Stimulated activated CD4-positive, alpha-beta T cell treated with anti-CD3 and anti-CD28 coated beads, Interleukin-1b, Interleukin-23, amount 100 ng/mL, for 4 hours (primary cell): ENCODE measurements at regions not wholly inside any gene's neighbourhood (a gene's known extent, or its start where the extent isn't known, plus 50 kb on each side); places are given as distances from the start of the nearest gene placed in this dataset.
A peak's percentile ranks its signal among the peaks of the same experiment; 100 is the strongest.

Source experiments
- DNase-seq, 2 donors: peaks; one replicate each; pipeline ENCODE4 v3.0.0-alpha.2; 2020; ENCODE audit warnings: low read depth in 2 of 2

GRCh38 chrX:42725196-42725595 is 52.8 kb downstream of the PPP1R2C start:
- DNase-seq: no peak

GRCh38 chrX:42720209-42720608 is 57.8 kb downstream of the PPP1R2C start:
- no peak for DNase-seq

- DNase-seq: no peak
Observed at GRCh38 chrX:42715701-42716262, 62.2 kb downstream of the PPP1R2C start.

GRCh38 chrX:42714981-42715700 is 62.8 kb downstream of the PPP1R2C start:
- DNase-seq: peak; percentile 11 to 39

- DNase-seq: no peak
Observed at GRCh38 chrX:42710452-42710851, 67.5 kb downstream of the PPP1R2C start.

- no peak for DNase-seq
Observed at GRCh38 chrX:42708222-42708621, 69.7 kb downstream of the PPP1R2C start.

- DNase-seq: no peak
Observed at GRCh38 chrX:42707742-42708141, 70.2 kb downstream of the PPP1R2C start.

GRCh38 chrX:42704454-42704853 is 73.5 kb downstream of the PPP1R2C start:
- no peak for DNase-seq

- no peak for DNase-seq
Observed at GRCh38 chrX:42697544-42697943, 80.4 kb downstream of the PPP1R2C start.

- DNase-seq: no peak
Observed at GRCh38 chrX:42696536-42697124, 81.3 kb downstream of the PPP1R2C start.

GRCh38 chrX:42695800-42696358 is 82.1 kb downstream of the PPP1R2C start:
- DNase-seq: no peak

- no peak for DNase-seq
Observed at GRCh38 chrX:42694260-42694815, 83.6 kb downstream of the PPP1R2C start.

GRCh38 chrX:42691196-42691595 is 86.8 kb downstream of the PPP1R2C start:
- DNase-seq: no peak

- DNase-seq: no peak
Observed at GRCh38 chrX:42686706-42687105, 91.3 kb downstream of the PPP1R2C start.

- no peak for DNase-seq
Observed at GRCh38 chrX:42686296-42686695, 91.7 kb downstream of the PPP1R2C start.

GRCh38 chrX:42684065-42684464 is 93.9 kb downstream of the PPP1R2C start:
- no peak for DNase-seq

- DNase-seq: no peak
Observed at GRCh38 chrX:42680666-42681065, 97.3 kb downstream of the PPP1R2C start.

- no peak for DNase-seq
Observed at GRCh38 chrX:42678133-42678532, 99.8 kb downstream of the PPP1R2C start.

GRCh38 chrX:42673301-42673810 is 104.6 kb downstream of the PPP1R2C start:
- DNase-seq: no peak

- DNase-seq: no peak
Observed at GRCh38 chrX:42664680-42665079, 113.3 kb downstream of the PPP1R2C start.

- no peak for DNase-seq
Observed at GRCh38 chrX:42628471-42628870, 149.5 kb downstream of the PPP1R2C start.

- DNase-seq: no peak
Observed at GRCh38 chrX:42627891-42628290, 150.1 kb downstream of the PPP1R2C start.
